Activated CD8-positive, alpha-beta T cell treated with anti-CD3 and anti-CD28 coated beads, Interleukin-2, amount 10 ng/mL, durations not matched to agents 7 days and 5 days (primary cell): ENCODE measurements at regions not wholly inside any gene's neighbourhood (a gene's known extent, or its start where the extent isn't known, plus 50 kb on each side); places are given as distances from the start of the nearest gene placed in this dataset.
"Not testable (repeated sequence)": the region's sequence is repeated elsewhere in the genome, so short reads cannot be mapped to it uniquely, and the experiment has no call there.

ENCODE experiments used
- ATAC-seq: fragments of 150-1000 bp; cut with Tn5 transposase; one replicate; pipeline ENCODE4 v1.10.0; 2021; ENCODE audit warnings: moderate library complexity
- CTCF ChIA-PET: fragments of 350-600 bp; sonication (Branson Sonifier 250); formaldehyde crosslinking; loops from one replicate; lab custom pipeline; 2021; ENCODE audit warnings: antibody characterized with exemption; lab: Charles Lee
- POLR2A ChIA-PET: fragments of 350-600 bp; sonication (Branson Sonifier 250); formaldehyde crosslinking; loops from one replicate; lab custom pipeline; 2021; ENCODE audit warnings: antibody characterized with exemption; lab: Charles Lee
- DNase-seq: peaks from one replicate; pipeline ENCODE4 v3.0.0-alpha.2; 2020
- H3K27ac Mint-ChIP-seq: one replicate; pipeline ENCODE4 v1.8.0; 2021; ENCODE audit warnings: mild to moderate bottlenecking, mixed read lengths
- H3K27me3 Mint-ChIP-seq: one replicate; pipeline ENCODE4 v1.8.0; 2021; ENCODE audit warnings: low read depth, mixed read lengths
- H3K36me3 Mint-ChIP-seq: one replicate; pipeline ENCODE4 v1.8.0; 2021; ENCODE audit warnings: low read depth, mixed read lengths
- H3K4me1 Mint-ChIP-seq: one replicate; pipeline ENCODE4 v1.8.0; 2021; ENCODE audit warnings: low read depth, mixed read lengths
- H3K4me3 Mint-ChIP-seq: one replicate; pipeline ENCODE4 v1.8.0; 2021; ENCODE audit warnings: mild to moderate bottlenecking, mixed read lengths
- H3K9me3 Mint-ChIP-seq: one replicate; pipeline ENCODE4 v1.8.0; 2022; ENCODE audit warnings: mixed read lengths; ENCODE audit not compliant: insufficient read depth

DNA sequence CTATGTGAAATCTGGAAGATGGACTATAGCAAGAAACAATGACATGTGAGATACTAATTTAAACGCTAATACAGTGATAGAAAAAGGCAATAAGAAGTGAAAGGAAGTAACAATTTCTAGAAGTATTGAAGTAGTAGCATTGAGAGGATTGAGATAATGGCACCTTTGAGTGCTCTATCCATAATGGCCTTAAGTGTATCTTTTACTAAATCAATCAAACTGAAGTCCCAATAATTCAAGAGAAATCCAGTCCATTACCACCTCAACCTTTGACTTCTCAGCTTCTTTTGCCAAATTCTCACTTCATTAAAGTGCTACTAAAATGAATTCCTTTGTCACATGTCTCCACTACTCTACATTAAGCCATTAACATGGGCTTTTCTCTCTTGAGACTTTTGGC is 82.6 kb upstream of the KYNU start:
- DNase-seq, result no peak
- Mint-ChIP-seq H3K4me1 (no peaks in the 10 kb centered on the region), H3K36me3 (no peaks in the 10 kb centered on the region), H3K4me3 (no peak overlapping the region), H3K27me3 (no peaks in the 10 kb centered on the region), H3K27ac (no peak overlapping the region), H3K9me3 (no peaks in the 10 kb centered on the region)
- no peak for ATAC-seq
- ChIA-PET POLR2A (no interaction called here), CTCF (no interaction called here)

DNA sequence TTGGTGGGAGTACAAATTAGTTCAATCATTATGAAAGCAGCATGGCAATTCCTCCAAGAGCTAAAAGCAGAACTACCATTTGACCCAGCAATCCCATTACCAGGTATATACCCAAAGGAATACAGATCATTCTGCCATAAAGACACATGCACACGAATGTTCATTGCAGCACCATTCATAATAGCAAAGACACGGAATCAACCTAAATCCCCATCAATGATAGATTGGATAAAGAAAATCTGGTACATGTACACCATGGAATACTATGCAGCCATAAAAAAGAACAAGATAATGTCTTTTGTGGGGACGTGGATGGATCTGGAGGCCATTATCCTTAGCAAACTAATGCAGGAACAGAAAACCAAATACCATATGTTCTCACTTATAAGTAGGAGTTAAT is 85.1 kb upstream of the KYNU start:
- H3K27me3 Mint-ChIP-seq, H3K4me3 Mint-ChIP-seq, CTCF ChIA-PET, H3K9me3 Mint-ChIP-seq, H3K27ac Mint-ChIP-seq, DNase-seq, POLR2A ChIA-PET, H3K36me3 Mint-ChIP-seq, H3K4me1 Mint-ChIP-seq, ATAC-seq: not testable (repeated sequence)

DNA sequence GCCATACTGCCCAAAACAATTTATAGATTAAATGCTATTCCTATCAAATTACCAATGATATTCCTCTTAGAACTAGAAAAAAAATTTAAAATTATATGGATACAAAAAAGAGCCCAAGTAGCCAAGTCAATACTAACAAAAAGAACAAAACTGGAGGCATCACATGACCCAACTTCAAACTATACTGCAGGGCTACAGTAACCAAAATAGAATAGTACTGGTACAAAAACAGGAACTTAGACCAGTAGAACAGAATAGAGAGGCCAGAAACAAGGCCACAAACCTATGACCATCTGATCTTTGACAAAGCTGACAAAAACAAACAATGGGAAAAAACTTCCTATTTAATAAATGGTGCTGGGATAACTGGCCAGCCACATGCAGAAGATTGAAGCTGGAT is 86.1 kb upstream of the KYNU start:
- H3K27ac Mint-ChIP-seq, result no peak overlapping the region
- no peaks in the 10 kb centered on the region for H3K36me3 Mint-ChIP-seq
- H3K9me3 Mint-ChIP-seq, result no peaks in the 10 kb centered on the region
- no peaks in the 10 kb centered on the region for H3K27me3 Mint-ChIP-seq
- H3K4me1 Mint-ChIP-seq, result no peaks in the 10 kb centered on the region
- DNase-seq (no peak), ATAC-seq (no peak)
- H3K4me3 Mint-ChIP-seq, result no peak overlapping the region
- ChIA-PET CTCF (no interaction called here), POLR2A (no interaction called here)

DNA sequence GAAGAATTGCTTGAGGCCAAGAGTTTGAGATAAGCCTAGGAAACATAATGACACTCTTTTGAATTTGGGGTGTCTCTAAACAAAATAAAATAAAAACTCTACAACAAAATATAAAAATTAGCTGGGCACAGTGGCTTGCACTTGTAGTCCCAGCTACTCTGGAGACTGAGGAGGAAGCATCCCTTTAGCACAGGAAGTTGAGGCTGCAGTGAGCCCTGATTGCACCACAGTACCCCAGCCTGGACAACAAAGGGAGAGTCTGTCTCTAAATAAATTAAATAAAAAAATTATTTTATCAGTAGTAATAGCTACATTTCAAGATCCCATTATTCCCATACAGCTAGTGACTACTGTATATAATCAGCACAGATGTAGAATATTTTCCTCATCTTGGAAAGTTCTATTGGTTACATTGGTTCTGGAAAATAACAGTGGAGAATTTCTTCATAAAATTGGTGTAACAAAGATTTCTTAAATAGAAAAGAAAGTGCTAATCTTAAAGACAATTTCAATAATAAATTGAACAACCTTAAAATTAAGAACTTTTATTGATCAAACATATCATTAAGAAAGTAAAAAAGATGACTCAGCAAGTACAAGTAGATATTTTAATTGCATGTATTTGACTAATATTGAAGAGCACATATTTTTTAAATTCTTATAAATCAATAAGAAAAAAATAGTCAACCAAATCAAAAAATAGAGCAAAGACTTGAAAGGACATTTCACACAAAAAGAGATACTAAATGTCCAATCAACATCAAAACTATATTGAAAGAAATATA is 90.4 kb upstream of the KYNU start:
- Mint-ChIP-seq H3K27ac (no peak overlapping the region), H3K27me3 (no peaks in the 10 kb centered on the region), H3K9me3 (no peaks in the 10 kb centered on the region), H3K4me3 (no peak overlapping the region), H3K36me3 (no peaks in the 10 kb centered on the region), H3K4me1 (no peaks in the 10 kb centered on the region)
- no peak for ATAC-seq
- DNase-seq, result no peak
- ChIA-PET POLR2A (no interaction called here), CTCF (no interaction called here)

DNA sequence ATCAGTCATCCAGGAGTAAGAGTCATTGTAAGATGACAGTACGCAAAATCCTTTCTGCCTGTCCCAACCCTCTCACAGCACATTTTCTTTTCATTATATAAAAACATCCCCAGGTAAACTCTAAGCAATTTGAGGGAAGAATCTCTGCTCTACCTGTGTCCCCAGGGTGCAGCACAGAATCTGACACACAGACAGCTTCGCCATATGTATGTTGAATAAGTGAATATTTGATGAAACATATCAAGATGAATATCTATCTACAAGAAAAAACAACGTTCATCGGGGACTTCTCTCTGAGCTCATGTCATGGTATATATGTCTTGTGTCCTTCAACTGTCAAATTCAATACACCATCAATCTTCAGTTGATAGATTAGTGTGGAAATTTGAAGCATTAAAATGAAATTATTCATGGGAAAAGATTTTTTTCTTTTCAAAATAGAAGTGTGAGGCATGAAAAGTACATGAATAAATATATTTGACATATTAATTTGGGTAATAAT is 94.5 kb upstream of the KYNU start:
- Mint-ChIP-seq H3K27me3 (no peaks in the 10 kb centered on the region), H3K9me3 (no peaks in the 10 kb centered on the region), H3K36me3 (no peaks in the 10 kb centered on the region), H3K27ac (no peak overlapping the region), H3K4me1 (no peaks in the 10 kb centered on the region), H3K4me3 (no peak overlapping the region)
- ATAC-seq (no peak), DNase-seq (no peak)
- ChIA-PET POLR2A (no interaction called here), CTCF (no interaction called here)

DNA sequence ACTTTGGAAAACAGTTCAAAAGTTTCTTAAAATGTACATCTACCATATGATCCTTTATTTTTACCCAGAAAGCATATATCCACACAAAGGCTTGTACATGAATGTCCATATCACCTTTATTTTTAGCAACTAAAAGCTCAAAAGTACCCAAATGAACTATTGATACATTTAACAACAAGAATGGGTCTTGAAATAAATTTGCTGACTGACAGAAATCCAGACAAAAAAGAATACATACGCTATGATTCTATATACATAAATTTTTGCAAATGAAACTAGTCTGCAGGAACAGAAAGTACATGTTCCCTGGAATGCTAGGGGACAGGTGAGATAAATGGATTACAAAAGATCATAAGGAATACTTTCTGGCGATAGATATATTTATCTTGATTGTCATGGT is 96.3 kb upstream of the KYNU start:
- ChIA-PET CTCF (no interaction called here), POLR2A (no interaction called here)
- Mint-ChIP-seq H3K4me1 (no peaks in the 10 kb centered on the region), H3K4me3 (no peak overlapping the region), H3K36me3 (no peaks in the 10 kb centered on the region), H3K27ac (no peak overlapping the region), H3K27me3 (no peaks in the 10 kb centered on the region), H3K9me3 (no peaks in the 10 kb centered on the region)
- no peak for ATAC-seq
- no peak for DNase-seq

DNA sequence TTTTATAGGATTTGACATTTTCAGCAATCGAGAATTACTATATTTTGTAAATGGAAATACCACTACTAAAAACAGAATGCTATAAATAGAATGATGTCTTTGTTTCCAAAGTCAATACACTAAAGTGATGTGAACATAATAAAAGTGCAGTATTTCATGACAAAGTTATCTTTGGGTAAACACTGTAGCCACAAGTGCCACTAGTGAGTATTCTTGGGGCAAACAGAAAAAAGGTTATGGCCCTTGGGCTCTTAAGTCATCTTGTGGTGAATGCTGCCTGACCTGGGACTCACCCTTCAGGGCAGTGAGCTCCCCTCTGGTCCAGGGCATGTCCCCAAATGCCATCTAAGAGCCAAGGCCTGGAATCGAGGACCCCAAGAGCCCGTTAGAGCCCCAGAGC is 99.2 kb upstream of the KYNU start:
- Mint-ChIP-seq H3K36me3 (no peaks in the 10 kb centered on the region), H3K4me1 (no peaks in the 10 kb centered on the region), H3K27me3 (no peaks in the 10 kb centered on the region), H3K27ac (no peak overlapping the region), H3K4me3 (no peak overlapping the region), H3K9me3 (no peaks in the 10 kb centered on the region)
- DNase-seq (no peak), ATAC-seq (no peak)
- ChIA-PET POLR2A (no interaction called here), CTCF (no interaction called here)

DNA sequence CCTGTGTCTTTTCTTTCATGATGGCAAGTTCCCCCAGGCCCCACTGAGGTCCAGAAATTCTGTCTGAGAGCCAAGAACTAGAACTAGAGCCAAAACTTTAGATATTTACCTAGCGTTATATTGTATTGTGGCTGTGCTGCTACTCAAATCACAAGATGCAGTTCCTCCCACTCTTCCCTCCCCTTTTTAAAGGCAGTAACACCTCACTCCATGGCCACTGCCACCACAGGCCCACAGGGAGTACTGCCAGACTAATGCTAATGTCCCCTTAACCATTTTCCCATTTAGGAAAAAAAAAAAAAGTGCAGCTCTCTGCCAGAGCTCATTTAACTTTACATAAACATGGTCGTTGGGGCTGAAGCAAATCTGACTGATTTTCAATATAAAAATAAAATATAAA is 99.7 kb upstream of the KYNU start:
- POLR2A ChIA-PET, result no interaction called here
- DNase-seq (no peak), ATAC-seq (no peak)
- Mint-ChIP-seq H3K27ac (no peak overlapping the region), H3K36me3 (no peaks in the 10 kb centered on the region), H3K9me3 (no peaks in the 10 kb centered on the region), H3K4me3 (no peak overlapping the region), H3K4me1 (no peaks in the 10 kb centered on the region), H3K27me3 (no peaks in the 10 kb centered on the region)
- CTCF ChIA-PET, result no interaction called here

DNA sequence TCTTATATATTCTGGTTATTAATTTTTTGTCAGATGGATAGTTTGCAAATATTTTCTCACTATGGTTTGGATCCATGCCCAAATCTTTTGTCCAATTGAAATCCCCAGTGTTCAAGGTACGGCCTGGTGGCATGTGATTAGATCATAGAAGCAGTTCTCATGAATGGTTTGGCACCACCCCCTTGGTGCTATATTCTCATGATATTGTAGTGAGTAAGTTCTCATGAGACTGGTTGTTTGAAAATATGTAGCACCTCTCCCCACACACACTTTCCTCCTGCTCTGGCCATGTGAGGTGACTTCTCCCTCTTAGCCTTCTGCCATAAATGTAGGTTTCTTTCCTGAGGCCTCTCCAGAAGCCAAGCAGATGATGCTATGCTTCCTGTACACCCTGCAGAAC is 107.7 kb upstream of the KYNU start:
- ATAC-seq, result no peak
- CTCF ChIA-PET, result no interaction called here
- H3K27me3 Mint-ChIP-seq, result no peaks in the 10 kb centered on the region
- no peak for DNase-seq
- no peak overlapping the region for H3K27ac Mint-ChIP-seq
- H3K4me1 Mint-ChIP-seq, result no peaks in the 10 kb centered on the region
- no peaks in the 10 kb centered on the region for H3K36me3 Mint-ChIP-seq
- POLR2A ChIA-PET, result no interaction called here
- H3K4me3 Mint-ChIP-seq, result no peak overlapping the region
- no peaks in the 10 kb centered on the region for H3K9me3 Mint-ChIP-seq

DNA sequence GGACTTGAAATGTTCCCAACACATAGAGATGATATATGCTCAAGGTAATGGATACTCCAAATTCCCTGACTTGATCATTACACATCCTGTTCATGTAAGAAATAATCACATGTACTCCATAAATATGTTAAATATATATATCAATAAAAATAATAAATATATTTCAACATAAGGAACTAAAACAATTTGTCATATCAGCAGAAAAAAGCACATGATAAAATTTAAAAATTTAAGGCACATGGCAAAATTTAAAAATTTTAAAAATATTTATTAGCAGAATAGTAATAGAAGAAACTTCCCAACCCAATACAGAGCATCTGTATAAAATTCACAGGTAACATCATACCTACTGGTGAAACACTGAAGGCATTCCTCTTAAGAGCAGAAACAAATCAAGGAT is 109.6 kb upstream of the KYNU start:
- Mint-ChIP-seq H3K4me3 (no peak overlapping the region), H3K36me3 (no peaks in the 10 kb centered on the region), H3K4me1 (no peaks in the 10 kb centered on the region), H3K27me3 (no peaks in the 10 kb centered on the region), H3K9me3 (no peaks in the 10 kb centered on the region), H3K27ac (no peak overlapping the region)
- CTCF ChIA-PET, result no interaction called here
- ATAC-seq, result no peak
- DNase-seq, result no peak
- POLR2A ChIA-PET, result no interaction called here

DNA sequence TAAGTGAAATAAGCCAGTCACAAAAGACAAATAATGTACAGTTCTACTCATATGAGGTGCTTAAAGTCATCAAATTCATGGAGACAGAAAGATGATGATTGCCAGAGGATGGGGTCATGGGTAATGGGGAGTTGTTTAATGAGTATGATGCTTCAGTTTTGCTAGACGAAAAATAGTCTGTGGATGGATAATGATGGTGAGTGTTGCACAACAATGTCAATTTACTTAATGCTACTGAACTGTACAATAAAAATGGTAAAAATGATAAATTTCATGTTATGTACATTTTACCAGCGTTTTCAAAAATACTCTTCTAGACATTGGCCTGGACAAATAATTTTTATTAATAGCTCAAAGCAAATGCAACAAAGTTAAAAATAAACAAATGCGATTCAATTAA is 118.5 kb upstream of the KYNU start:
- Mint-ChIP-seq H3K4me1 (no peaks in the 10 kb centered on the region), H3K27ac (no peak overlapping the region), H3K27me3 (no peaks in the 10 kb centered on the region), H3K36me3 (no peaks in the 10 kb centered on the region), H3K9me3 (no peaks in the 10 kb centered on the region), H3K4me3 (no peak overlapping the region)
- POLR2A ChIA-PET, result no interaction called here
- ATAC-seq, result no peak
- no peak for DNase-seq
- CTCF ChIA-PET, result no interaction called here

DNA sequence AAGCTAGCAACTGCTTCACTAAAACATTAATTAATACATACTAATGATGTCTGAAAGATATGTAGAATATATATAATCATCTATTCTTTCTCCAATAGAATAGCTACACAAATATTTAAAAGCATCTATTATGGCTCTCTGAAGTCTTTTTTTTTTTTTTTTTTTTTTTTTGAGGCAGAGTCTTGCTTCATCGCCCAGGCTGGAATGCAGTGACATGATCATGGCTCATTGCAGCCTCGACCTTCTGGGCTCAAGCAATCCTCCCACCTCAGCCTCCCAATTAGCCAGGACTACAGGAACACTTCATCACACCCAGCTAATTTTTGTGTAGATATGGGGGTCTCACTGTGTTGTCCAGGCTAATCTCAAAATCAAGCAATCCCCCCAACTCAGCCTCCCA is 120.4 kb upstream of the KYNU start:
- ChIA-PET POLR2A (interaction anchor here (0.6 kb wide), 1 partner anchor 418 kb away, joined by 3 read pairs; no protein-coding TSS in a partner anchor), CTCF (no interaction called here)
- ATAC-seq, result no peak
- Mint-ChIP-seq H3K36me3 (no peaks in the 10 kb centered on the region), H3K27me3 (no peaks in the 10 kb centered on the region), H3K4me3 (no peak overlapping the region), H3K9me3 (no peaks in the 10 kb centered on the region), H3K4me1 (no peaks in the 10 kb centered on the region), H3K27ac (no peak overlapping the region)
- DNase-seq, result no peak

DNA sequence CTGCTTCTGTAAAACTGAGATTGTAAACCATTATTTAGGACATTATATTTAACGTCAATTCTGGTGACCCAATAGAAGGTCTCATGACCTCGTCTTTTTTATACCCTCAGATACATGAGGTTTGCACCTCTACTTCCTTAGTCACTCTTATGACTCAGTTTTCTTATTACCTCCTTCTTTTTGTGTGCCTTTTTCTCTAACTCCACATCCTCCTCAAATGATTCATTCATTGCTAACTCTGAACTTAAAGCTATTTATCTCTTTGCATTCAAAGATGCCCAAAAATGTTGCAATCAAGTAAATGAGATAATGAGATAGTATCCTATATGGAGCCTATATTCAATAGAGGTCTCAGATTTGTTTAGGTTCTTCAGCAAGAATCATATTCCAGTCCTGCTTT is 121.0 kb upstream of the KYNU start:
- CTCF ChIA-PET, result no interaction called here
- Mint-ChIP-seq H3K9me3 (no peaks in the 10 kb centered on the region), H3K27me3 (no peaks in the 10 kb centered on the region), H3K4me1 (no peaks in the 10 kb centered on the region), H3K36me3 (no peaks in the 10 kb centered on the region), H3K4me3 (no peak overlapping the region), H3K27ac (no peak overlapping the region)
- POLR2A ChIA-PET, result interaction anchor here (0.6 kb wide), 1 partner anchor 417 kb away, joined by 3 read pairs; no protein-coding TSS in a partner anchor
- ATAC-seq, result no peak
- no peak for DNase-seq
